ENCODE measurements at regions not wholly inside any gene's neighbourhood (a gene's known extent, or its start where the extent isn't known, plus 50 kb on each side); places are given as distances from the start of the nearest gene placed in this dataset.

DNA sequence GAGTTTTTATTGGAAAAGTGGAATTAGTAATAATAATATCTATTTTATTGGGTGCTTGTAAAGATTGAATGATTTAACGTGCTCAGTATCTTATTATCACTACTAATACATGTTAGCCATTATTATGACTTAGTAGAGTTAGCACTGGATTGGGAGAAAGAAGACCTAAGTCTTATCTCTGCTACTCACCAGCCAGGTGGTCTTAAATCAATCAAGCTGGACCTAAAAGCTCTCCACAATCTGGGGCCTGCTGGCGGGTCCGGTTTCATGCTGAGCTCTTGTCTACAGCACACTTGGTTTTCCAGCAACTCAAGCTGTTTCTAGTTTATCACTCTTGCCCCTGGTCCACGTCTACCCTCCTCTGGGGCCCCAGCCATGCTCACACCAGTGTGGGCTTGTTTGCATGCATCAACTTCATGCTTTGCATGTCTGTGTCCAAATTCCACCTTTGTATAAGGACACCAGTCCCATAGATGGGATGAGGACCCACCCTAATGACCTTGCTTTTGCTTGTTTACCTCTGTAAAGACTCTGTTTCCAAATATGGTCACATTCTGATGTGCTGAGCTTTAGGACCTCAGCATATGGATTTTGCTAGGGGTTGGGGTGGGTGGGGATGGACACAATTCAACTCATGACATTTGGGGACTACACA lies 363.1 kb downstream of the LPIN1 start:
- no peak for DNase-seq (ENCODE audit: low read depth in 2 of 2, low spot score in 1 of 2)

DNA sequence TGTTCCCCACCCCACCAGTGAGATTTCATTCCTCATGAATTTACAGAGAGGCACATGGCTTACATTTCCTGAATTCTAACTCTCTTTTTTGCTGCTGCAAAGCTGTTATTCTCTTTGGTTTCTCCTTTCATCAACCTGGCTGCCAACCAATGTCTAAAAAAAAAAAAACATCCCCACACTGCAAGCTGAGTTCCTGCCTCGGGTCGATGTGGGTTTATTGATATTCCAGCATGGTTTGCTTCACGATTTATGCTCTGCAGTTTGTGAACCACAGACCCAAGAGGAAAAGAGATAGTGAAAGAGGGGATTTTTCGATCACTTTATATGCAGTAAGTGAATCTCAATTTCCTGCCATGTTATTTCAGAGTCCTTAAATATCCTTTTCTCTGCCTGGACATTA lies 363.6 kb downstream of the LPIN1 start:
- DNase-seq (ENCODE audit: low read depth in 2 of 2, low spot score in 1 of 2), result no peak

DNA sequence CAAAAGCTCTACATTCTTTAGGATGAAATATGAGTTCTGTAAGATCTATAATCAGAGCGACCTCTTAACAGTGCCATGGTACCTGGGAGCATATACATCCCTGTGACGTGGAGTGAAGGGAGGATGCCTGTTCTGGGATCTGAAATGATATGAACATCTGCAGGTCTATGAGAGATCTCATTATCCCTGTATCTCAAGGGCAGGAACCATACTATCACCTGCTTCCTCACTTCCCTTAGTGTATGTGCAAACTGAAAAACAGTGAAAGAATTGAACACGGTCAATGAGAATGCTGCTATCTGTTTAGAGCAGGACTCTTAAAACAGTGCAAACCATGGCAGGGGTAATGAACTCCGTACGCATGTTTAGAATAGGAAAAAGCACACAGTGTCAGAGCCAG lies 364.0 kb downstream of the LPIN1 start:
- DNase-seq (ENCODE audit: low read depth in 2 of 2, low spot score in 1 of 2), result no peak

DNA sequence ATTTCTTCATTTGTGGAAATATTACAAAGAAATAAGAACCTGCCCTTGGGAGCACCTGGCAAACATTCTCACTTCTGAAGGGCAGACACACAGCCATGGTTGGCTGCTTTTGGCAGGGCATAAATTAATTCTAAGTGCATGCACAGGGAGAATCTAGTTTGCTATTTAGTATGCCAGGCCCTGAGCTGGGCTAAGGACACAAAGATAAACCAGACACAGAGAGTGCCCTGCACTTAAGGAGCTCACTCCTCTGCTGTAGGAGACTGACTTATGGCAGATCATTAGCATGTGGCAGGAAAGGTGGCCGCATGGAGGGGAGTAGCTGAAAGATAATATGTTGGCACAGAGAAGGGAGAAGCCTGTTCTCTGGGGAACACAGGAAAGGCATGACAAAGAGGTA lies 367.0 kb downstream of the LPIN1 start:
- DNase-seq (ENCODE audit: low read depth in 2 of 2, low spot score in 1 of 2), result no peak

DNA sequence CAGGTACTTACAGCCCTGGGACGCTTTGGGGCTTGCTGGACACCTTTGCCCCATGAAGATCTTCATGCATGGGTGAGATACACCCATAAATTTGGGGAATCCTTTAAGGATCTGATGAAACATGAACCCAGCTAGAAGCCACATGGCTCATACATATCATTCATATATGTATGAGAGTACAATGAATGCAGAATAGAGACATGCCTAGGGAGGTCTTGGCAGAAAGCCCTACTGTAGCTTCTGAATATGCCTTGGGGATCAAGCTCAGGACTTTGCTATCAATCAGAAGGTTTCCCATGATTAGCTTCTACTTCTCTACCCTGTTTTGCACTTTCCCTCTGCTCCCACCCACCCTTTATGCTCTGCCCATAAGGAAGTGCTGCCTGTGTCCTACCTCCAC lies 368.4 kb downstream of the LPIN1 start:
- DNase-seq (ENCODE audit: low read depth in 2 of 2, low spot score in 1 of 2), result no peak

DNA sequence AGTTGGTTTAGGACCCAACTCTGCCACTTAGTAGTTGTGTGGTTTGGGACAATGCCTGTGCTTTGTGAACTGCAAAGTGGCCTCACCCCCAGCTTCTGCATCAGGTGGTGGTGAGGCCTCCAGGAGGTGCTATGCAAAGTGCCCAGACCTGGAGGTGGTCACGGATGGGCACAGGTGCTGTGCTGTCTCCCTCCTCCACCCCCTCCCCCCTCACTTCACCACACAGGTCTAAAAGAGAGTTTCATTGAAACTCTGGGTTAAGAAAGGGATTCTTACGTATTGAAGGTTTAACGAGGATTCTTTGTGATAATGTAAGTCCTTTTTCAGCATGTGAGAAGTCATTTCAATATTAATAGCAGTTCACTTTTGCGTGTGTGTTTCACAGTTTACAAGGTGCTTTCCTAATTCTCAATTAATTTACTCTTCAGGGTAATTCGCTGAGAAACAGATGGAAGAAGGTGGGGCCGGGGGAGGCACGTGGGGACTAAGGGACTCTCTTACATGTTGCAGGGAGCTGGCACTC lies 369.9 kb downstream of the LPIN1 start:
- no peak for DNase-seq (ENCODE audit: low read depth in 2 of 2, low spot score in 1 of 2)

DNA sequence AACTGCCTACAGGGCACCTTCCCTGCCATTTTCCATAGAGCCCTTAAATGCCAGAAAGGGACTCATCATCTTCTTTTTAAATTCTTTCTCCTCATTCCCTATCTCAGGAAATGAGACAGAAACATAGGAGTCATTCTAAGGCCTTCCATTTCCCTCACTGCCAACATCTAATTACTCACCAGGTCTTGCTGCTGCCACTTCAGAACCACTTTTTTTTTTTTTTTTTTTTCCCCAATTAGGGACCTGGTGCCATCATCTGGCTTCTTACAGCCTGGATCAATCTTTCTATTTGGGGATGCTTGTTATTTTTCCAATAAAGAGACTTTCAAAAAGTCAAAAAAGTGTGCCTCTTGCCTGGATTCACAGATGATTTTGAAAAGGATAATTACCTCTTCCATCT lies 373.4 kb downstream of the LPIN1 start:
- no peak for DNase-seq (ENCODE audit: low read depth in 2 of 2, low spot score in 1 of 2)

DNA sequence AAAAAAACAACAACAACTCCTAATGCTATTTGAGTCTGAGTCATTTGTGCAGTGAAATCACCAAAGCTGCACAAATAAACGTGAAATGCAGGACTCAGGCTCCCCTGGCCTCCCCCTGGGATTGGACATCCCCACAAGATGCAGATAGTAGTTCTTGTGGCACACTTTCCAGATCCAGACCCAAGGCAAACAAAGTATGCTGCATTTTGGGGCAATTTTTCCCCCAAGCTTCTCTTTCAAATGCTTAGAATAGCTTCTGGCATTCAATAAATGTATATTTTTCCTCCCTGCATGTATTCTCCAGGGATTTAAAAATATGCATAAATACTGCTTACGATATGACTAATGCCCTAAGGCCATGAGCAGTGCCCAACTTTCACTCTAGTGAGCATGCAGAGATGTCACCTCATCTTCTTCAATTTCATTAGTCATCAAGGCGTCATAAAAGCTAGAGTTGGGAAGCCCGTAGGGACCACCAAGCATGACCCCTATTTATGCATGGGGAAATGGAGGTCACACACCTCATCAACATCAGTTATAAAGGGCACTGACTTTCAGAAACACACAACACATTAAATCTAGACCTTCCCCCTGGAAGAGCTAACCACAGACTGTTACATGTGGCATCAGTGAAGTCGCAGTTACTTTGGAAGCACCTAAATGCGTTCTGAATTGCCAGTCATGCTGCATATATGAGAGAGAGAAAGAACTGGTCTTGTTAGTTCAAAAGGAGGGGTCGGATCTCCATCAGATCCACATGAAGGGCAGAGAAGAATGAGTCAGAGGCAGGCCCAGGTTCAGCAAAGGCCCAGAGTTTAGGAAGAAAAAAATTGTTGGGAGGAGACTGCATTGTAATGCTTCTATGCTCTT lies 374.1 kb downstream of the LPIN1 start:
- no peak for DNase-seq (ENCODE audit: low read depth in 2 of 2, low spot score in 1 of 2)

DNA sequence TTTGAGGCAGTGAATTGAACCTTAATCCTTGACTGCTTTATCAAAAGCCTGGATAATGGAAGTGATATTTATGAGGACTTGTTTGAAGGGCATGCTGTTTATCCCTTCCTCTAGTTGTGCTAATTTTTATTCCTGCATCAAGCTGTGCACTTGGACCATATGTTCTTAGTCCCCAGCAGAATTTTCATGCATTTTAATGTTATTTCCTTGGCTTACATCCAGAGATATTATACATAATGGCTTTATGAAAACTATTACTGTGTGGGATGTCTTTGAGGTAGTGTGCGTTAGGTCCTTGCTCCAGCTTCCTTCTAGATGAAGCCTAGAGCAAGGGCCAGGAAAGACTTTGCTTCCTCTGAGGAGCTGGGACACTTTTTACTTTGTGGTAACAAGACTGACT lies 378.4 kb downstream of the LPIN1 start:
- DNase-seq (ENCODE audit: low read depth in 2 of 2, low spot score in 1 of 2), result no peak

DNA sequence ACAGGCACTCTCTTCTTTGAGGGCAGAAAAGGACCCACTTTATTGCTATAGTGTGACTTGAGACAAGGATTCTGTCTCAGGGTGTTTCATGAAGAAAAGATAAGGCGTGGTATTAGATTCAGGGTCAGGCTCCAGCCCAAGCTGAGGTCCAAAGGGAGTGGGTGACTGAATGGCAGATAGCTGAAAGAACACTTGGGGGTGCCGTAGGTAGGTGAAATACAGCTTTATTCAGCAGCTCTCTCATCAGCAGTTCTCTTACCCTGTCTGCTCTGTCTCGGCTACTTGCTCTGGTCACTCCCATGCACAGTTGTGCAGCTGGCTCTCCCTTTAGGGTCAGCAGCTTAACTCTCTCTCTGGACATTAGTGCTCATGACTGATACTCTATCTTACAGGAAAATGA lies 379.9 kb downstream of the LPIN1 start:
- DNase-seq (ENCODE audit: low read depth in 2 of 2, low spot score in 1 of 2), result no peak

DNA sequence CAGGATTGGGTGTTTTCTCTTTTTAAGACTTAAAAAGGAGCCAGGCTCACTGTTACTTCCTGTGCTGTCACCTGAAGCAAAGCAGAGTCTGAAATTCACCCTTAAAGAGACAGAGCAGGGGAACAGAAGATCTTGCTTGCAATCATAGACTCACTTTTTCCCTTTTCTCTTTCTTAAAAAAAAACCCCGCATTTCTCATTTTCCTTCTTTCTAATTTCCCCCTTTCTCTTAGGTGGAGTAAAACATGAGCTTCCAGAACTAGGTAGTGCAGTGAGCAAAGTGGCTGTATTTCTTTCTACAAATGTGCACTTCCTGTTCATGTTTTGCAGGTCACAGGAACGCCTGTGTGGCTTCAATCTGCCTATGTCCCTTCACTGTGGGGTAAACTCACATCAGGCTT lies 381.2 kb downstream of the LPIN1 start:
- no peak for DNase-seq (ENCODE audit: low read depth in 2 of 2, low spot score in 1 of 2)

DNA sequence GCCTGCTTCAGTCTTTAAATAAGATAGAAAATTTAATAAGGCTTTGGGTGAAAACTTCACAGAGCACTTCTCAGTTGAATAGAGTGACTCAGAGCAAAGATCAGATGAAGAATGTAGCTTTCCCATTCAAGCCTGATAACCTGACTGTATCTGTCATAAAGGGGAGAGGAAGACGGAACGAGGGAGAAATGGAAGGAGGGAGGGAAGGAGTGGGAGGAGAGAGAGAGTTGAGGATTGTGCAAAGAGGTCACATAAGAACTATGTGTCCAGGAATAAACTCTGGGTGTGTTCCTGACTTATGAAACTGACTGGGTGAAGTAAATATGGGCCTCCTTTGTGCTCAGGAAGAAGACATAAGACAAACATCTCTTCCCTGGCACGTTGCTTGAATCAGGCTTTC lies 385.5 kb downstream of the LPIN1 start:
- DNase-seq (ENCODE audit: low read depth in 2 of 2, low spot score in 1 of 2), result no peak

DNA sequence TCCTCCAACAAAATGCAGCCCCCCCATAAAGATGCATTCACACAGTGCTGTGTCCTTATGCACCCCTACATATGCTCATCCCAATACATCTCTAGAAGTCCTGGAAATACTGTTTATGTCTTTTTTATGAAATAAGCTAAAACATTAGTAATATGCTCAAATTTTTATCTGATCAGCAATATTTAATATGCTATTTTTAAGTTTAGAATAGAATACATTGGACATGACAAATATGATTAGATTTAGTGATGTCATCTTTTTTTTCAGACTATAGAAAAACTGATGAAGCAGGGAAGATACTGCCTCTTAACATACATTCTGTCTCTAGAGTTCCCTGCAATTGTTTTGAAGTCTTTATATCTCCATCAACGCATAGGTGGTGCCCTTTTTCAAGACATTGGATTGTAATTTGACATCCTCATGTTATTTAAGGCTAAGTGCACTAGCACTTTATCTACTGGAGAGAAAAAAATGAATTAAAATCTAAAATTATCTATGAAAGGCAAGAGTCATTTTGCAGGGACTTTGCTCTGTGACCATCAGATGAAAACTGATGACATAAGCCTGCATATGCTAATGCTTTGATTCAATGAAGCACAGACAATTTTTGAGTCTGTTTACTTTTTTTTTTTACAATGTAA lies 395.3 kb downstream of the LPIN1 start:
- DNase-seq (ENCODE audit: low read depth in 2 of 2, low spot score in 1 of 2), result no peak

DNA sequence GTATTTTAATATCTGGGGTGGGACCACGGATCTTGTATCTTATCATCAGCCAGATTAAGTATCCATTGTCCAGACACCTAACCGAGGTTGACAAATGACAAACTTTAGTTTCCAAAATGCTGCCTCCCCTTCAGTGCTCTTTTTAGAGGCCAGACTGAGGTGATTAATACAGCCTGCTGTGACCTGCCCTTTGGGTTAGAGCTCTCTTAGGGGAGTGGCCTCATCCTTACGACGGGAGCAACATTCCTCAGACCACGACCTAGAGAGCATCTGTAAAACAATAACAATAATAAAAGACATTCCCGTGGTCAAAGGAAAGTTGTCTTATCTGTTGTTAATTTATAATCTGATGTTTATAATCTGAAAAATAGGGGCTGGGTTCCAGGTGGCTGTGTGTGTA lies 405.3 kb downstream of the LPIN1 start:
- DNase-seq (ENCODE audit: low read depth in 2 of 2, low spot score in 1 of 2), result no peak

DNA sequence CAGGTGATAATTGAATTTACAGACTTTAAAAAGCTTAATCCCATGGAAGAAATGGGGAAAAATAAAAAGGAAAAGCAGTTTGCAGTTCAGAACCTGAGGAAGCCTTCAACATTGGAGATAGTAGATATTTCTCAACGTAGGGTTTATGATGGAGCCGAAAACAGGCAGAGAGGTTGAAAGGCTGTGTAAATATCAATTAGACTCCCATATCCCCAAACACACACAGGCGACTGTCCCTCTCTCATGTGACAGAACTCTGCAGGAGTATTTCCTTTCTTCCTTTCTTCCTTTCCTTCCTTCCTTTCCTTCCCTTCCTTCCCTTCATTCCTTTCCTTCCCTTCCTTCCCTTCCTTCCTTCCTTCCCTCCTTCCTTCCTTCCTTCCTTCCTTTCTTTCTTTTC lies 406.5 kb downstream of the LPIN1 start:
- no peak for DNase-seq (ENCODE audit: low read depth in 2 of 2, low spot score in 1 of 2)

DNA sequence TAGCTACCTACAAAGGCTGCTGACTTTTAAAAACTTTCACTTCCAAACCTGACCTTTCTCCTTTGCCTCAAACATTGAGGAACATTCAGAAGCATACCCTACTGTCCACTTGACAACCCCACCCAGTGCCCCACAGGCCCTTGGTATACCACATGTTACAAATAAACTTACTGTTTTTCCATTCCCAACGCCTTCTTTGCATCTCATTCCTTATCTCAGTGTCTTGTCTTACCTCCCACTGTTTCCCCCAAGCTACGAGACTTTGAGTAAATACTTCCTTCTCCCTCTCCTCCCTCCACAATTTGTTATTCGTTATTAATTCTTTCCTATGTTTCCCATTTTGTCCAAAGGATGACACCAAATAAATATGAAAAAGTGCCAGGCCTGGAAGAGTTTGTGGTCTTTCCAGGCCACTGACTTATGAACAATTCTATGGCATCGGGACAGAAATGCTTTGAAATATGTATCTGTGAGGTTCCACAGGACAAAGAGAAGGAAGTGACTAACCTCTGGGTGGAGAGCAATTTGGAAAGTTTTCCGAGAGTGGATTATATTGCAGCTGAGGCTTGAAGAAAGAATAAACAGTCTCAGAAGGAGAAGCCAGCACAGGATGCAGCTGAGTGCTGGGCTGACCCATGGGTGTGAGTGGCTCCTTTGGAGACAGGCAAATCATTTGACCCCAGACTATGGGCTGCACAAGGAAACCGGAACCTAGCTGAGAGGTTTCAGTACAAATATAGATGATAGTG lies 409.0 kb downstream of the LPIN1 start:
- DNase-seq (ENCODE audit: low read depth in 2 of 2, low spot score in 1 of 2), result no peak

DNA sequence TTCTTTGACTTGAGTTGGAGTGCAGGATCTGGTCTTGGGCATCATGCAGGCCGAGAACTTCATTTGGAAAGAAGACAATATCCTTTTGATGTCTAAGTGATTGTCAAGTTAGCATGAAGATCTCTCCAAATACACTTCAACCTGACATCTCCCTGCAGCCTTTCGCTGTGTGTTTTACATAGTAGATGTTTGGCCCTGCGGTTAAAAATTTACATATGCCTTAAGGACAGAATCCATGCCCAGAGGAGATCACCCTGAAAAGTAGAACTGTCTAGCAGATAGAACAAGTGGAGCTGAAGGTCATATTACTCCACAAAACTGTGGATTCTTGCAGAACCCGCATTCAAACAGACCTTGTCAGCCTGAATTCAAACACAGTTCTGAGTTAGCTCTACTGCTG lies 409.9 kb downstream of the LPIN1 start:
- DNase-seq (ENCODE audit: low read depth in 2 of 2, low spot score in 1 of 2), result no peak

DNA sequence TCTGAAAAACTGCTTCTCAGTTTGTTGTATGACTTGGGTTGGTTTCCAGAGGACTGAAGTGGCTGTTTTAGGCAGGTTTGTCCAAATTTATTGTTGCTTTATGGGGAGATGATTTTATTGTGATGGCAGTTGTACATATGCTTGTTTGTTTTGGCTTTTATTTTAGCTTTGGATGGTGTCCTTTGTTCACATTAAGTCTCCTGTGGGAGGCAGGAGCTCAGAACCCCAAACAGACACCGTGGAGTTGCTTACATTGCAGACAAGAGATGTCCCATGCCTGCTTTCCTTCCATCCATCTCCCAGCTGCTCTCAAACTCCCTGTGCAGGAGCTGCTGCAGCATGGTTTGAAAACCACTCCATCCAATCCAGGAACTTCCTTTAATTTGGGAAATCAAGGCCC lies 414.7 kb downstream of the LPIN1 start:
- DNase-seq (ENCODE audit: low read depth in 2 of 2, low spot score in 1 of 2), result no peak

DNA sequence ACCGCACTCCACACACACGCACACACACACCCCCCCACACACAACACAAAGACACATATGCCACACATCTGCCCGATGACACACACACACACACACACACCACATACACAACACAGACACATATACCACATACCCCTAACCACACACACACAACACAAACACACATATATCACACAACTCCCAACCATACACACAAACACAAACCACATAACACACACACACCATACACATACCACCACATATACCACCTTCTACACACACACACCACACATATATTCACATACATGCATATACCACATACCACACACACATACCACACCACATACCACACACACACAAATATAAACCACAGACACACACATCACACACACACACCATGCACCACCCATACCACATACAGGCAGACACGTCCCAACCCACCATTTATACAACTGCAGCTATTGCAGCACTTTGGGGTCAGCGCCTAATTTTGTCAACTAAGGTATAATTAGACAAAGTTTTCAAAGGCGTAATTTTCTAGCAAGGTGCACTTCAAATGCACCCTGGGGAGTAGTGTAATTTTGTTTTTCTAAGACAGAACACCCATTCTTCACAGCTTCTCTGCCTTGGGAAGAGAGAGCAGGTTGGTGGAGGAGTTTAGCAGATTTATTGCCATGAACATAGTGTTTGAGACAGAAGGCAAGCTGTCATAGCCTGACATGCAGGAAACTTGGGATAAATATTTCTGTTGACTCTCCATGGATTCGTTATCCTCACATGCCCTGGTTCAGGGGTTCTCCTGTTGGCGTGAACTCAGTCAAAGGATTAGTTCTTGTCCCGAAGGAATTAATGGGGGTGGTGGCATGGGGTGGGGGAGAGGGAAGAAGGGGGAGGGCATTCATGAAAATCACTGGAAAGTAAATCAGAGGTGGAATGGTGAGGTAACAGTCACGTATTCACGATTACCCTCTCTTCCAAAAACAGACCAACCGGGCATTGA lies 416.1 kb downstream of the LPIN1 start:
- no peak for DNase-seq (ENCODE audit: low read depth in 2 of 2, low spot score in 1 of 2)

DNA sequence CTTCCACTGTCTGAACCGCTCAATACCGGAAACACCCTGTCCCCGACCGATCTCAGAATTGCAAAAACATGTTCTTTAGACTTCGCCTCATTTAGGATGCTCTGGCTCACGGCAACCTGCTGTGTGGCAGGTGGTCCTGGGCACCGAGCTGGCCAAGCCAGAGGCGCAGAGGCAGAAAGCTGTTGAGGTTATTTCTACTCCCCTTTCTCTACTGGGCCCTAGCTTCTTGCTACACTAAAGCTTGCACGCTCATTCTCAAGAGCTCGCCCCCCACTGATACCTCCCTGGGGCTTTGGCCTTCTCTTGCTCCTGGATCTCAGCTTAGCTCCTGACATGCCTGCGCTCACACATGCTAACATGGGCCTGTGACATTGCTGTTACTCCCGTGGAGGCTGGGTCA lies 417.4 kb downstream of the LPIN1 start:
- no peak for DNase-seq (ENCODE audit: low read depth in 2 of 2, low spot score in 1 of 2)
